ENCODE measurements at regions not wholly inside any gene's neighbourhood (a gene's known extent, or its start where the extent isn't known, plus 50 kb on each side); places are given as distances from the start of the nearest gene placed in this dataset.

DNA sequence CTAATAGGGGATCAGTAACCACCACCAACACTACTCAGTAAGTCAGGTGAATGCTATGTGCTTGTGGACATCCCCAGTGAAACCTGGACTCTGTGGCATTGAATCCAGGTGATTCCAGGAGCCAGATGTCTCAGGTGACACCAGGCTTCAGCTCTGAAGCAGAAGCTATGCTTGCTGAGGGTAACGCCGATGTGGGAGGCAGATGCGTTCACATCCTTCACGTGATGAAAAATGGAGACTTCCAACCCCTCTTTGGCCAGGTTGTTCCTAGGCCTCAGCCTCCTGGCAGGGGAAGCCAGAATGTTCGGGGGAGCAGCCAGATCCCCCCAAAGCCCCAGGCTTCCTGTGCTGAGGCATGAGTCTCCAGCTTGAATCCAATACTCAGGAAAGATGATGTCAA lies 209.8 kb upstream of the PDE10A start:
- Histone ChIP-seq H3K36me3 (ENCODE audit: insufficient read depth, low read length, poor library complexity, severe bottlenecking) (no peaks in the 10 kb centered on the region), H3K27me3 (replicated peaks; ENCODE audit: insufficient read depth, low read depth, low read length, poor library complexity) (peaks cover 85% of the 10 kb centered on the region), H3K9me3 (ENCODE audit: low read depth, low read length, poor library complexity, severe bottlenecking) (peaks cover 12% of the 10 kb centered on the region), H3K27ac (ENCODE audit: low read depth, low read length, poor library complexity, severe bottlenecking) (no peak overlapping the region), H3K4me1 (ENCODE audit: insufficient read depth, low read length, poor library complexity, severe bottlenecking) (no peaks in the 10 kb centered on the region), H3K4me3 (ENCODE audit: low read depth, low read length, poor library complexity, severe bottlenecking) (no peak overlapping the region)
- ChIA-PET CTCF (no interaction called here), POLR2A (ENCODE audit: low non-redundant PET) (no interaction called here)
- TF ChIP-seq, protein P1, sequence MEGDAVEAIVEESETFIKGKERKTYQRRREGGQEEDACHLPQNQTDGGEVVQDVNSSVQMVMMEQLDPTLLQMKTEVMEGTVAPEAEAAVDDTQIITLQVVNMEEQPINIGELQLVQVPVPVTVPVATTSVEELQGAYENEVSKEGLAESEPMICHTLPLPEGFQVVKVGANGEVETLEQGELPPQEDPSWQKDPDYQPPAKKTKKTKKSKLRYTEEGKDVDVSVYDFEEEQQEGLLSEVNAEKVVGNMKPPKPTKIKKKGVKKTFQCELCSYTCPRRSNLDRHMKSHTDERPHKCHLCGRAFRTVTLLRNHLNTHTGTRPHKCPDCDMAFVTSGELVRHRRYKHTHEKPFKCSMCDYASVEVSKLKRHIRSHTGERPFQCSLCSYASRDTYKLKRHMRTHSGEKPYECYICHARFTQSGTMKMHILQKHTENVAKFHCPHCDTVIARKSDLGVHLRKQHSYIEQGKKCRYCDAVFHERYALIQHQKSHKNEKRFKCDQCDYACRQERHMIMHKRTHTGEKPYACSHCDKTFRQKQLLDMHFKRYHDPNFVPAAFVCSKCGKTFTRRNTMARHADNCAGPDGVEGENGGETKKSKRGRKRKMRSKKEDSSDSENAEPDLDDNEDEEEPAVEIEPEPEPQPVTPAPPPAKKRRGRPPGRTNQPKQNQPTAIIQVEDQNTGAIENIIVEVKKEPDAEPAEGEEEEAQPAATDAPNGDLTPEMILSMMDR (conservative IDR thresholded peaks at IDR 0.05; ENCODE audit: low read depth, low read length) = no peak
- no peak for TF ChIP-seq EZH2 (IDR thresholded peaks at IDR 0.05; ENCODE audit: borderline replicate concordance, low read depth, low read length, poor library complexity, severe bottlenecking)
- intact Hi-C loops (cut with micrococcal nuclease; ENCODE audit: unreplicated experiment) = no loop called here
- no peak for DNase-seq (ENCODE audit: low spot score)
- BruUV-seq (replicated peaks) = no TSS peak

DNA sequence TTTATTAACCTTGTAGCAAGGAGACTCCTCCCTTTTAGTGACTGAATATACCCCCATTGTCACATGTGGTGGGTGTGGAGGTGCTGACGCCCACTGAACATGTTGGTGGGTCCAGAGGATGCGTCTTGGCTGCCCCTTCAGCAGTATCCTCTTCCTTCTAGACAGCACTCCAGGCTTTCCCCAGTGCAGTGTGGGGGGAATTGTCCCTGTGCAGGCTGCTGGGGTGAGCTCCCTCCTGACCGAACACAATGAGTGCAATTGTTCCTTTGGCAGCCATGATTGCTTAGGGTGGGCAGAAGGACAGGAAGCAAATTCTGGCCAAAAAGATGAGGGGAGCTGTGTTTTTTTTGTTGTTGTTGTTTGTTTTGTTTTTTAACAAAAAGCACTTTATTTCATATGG lies 209.3 kb upstream of the PDE10A start:
- Histone ChIP-seq H3K27me3 (replicated peaks; ENCODE audit: insufficient read depth, low read depth, low read length, poor library complexity) (peaks cover 80% of the 10 kb centered on the region), H3K36me3 (ENCODE audit: insufficient read depth, low read length, poor library complexity, severe bottlenecking) (no peaks in the 10 kb centered on the region), H3K27ac (ENCODE audit: low read depth, low read length, poor library complexity, severe bottlenecking) (no peak overlapping the region), H3K9me3 (ENCODE audit: low read depth, low read length, poor library complexity, severe bottlenecking) (peaks cover 12% of the 10 kb centered on the region), H3K4me3 (ENCODE audit: low read depth, low read length, poor library complexity, severe bottlenecking) (no peak overlapping the region), H3K4me1 (ENCODE audit: insufficient read depth, low read length, poor library complexity, severe bottlenecking) (no peaks in the 10 kb centered on the region)
- ChIA-PET POLR2A (ENCODE audit: low non-redundant PET) (no interaction called here), CTCF (no interaction called here)
- BruUV-seq (replicated peaks) = no TSS peak
- no peak for DNase-seq (ENCODE audit: low spot score)
- intact Hi-C loops (cut with micrococcal nuclease; ENCODE audit: unreplicated experiment) = no loop called here
- TF ChIP-seq, protein P1 (conservative IDR thresholded peaks at IDR 0.05; ENCODE audit: low read depth, low read length) = no peak
- no peak for TF ChIP-seq EZH2 (IDR thresholded peaks at IDR 0.05; ENCODE audit: borderline replicate concordance, low read depth, low read length, poor library complexity, severe bottlenecking)

DNA sequence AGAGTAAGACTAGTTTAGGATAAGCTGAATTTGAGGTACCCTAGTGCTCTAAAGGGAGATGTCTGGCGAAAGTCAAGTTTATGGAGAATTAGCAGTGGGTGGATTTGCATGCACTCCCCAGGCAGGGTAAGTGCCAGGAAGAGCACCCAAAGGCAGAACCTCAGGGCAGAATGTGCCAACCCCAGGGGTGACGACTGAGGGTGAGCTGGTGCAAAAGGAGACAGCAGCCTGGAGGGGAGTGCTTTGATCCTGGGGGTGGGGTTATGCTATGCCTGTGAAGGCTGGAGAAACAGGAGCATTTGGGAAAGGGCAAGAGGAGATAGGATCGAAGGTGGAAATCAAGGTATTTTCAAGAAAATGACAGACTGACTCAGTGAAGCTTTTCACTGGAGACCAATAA lies 208.5 kb upstream of the PDE10A start:
- ChIA-PET POLR2A (ENCODE audit: low non-redundant PET) (no interaction called here), CTCF (no interaction called here)

More for the DNA sequence above, 208.5 kb upstream of the PDE10A start:
- Histone ChIP-seq H3K4me3 (ENCODE audit: low read depth, low read length, poor library complexity, severe bottlenecking) (no peak overlapping the region), H3K27me3 (replicated peaks; ENCODE audit: insufficient read depth, low read depth, low read length, poor library complexity) (peaks cover 73% of the 10 kb centered on the region), H3K36me3 (ENCODE audit: insufficient read depth, low read length, poor library complexity, severe bottlenecking) (no peaks in the 10 kb centered on the region), H3K9me3 (ENCODE audit: low read depth, low read length, poor library complexity, severe bottlenecking) (peaks cover 12% of the 10 kb centered on the region), H3K27ac (ENCODE audit: low read depth, low read length, poor library complexity, severe bottlenecking) (no peak overlapping the region), H3K4me1 (ENCODE audit: insufficient read depth, low read length, poor library complexity, severe bottlenecking) (no peaks in the 10 kb centered on the region)
- BruUV-seq (replicated peaks) = no TSS peak
- intact Hi-C loops (cut with micrococcal nuclease; ENCODE audit: unreplicated experiment) = no loop called here
- DNase-seq (ENCODE audit: low spot score) = no peak
- TF ChIP-seq EZH2 (IDR thresholded peaks at IDR 0.05; ENCODE audit: borderline replicate concordance, low read depth, low read length, poor library complexity, severe bottlenecking) = no peak
- TF ChIP-seq, protein P1 (conservative IDR thresholded peaks at IDR 0.05; ENCODE audit: low read depth, low read length) = no peak

All from A673 (cell line).